ENCODE measurements at regions not wholly inside any gene's neighbourhood (a gene's known extent, or its start where the extent isn't known, plus 50 kb on each side); places are given as distances from the start of the nearest gene placed in this dataset.

GRCh38 chr20:16968099-16968498, 219.9 kb downstream of the OTOR start:
- no peak for TF ChIP-seq POLR2AphosphoS5 (IDR thresholded peaks at IDR 0.05; ENCODE audit: insufficient read depth in 1 of 2, low read depth in 1 of 2)
- no peak for TF ChIP-seq CTCF (IDR thresholded peaks at IDR 0.05)

Measured in vagina (tissue), 2 donors.